Kidney epithelial cell (primary cell): ENCODE measurements at regions not wholly inside any gene's neighbourhood (a gene's known extent, or its start where the extent isn't known, plus 50 kb on each side); places are given as distances from the start of the nearest gene placed in this dataset.
"Not testable (repeated sequence)": the region's sequence is repeated elsewhere in the genome, so short reads cannot be mapped to it uniquely, and the experiment has no call there.

ENCODE experiments used
- DNase-seq: peaks from one replicate; pipeline ENCODE4 v3.0.0-alpha.2; 2010; ENCODE audit warnings: low read depth
- H3K27me3 ChIP-seq: 2 replicates; pipeline ENCODE4 v1.6.0; 2011; ENCODE audit warnings: low read length; ENCODE audit not compliant: control insufficient read depth, insufficient read depth
- H3K36me3 ChIP-seq: 2 replicates; pipeline ENCODE4 v1.5.1; 2011; ENCODE audit warnings: low read length; ENCODE audit not compliant: control insufficient read depth, insufficient read depth
- H3K4me3 ChIP-seq: 2 replicates; pipeline ENCODE4 v1.5.1; 2011; ENCODE audit warnings: low read depth, mild to moderate bottlenecking, control low read depth, low read length
- TF ChIP-seq, protein P1 (sequence below): IDR thresholded peaks from 2 replicates; pipeline ENCODE4 v1.5.1; 2011; ENCODE audit warnings: mild to moderate bottlenecking, moderate library complexity, low read length, control low read depth, inconsistent platforms; ENCODE audit not compliant: insufficient read depth, poor library complexity, severe bottlenecking

DNA sequence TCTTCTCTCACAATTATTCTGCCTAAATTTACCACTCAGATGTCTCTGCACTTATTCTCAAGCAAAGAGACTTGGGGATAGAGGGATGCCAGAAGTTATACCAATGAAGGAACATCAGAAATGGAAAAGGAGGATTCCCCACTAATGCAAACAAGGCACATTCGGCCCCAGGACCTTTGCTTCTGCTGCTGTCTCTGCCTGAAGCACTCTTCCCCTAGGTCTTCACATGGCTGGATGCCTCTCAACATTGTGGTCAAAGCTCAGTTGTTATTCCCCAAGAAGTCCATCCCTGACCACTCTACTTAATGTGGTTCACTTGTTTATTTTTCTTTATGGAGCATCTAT lies 508.7 kb downstream of the DOK5 start:
- Histone ChIP-seq H3K27me3 (no peaks in the 10 kb centered on the region), H3K4me3 (no peak overlapping the region), H3K36me3 (no peaks in the 10 kb centered on the region)
- no peak for DNase-seq
- TF ChIP-seq, protein P1, sequence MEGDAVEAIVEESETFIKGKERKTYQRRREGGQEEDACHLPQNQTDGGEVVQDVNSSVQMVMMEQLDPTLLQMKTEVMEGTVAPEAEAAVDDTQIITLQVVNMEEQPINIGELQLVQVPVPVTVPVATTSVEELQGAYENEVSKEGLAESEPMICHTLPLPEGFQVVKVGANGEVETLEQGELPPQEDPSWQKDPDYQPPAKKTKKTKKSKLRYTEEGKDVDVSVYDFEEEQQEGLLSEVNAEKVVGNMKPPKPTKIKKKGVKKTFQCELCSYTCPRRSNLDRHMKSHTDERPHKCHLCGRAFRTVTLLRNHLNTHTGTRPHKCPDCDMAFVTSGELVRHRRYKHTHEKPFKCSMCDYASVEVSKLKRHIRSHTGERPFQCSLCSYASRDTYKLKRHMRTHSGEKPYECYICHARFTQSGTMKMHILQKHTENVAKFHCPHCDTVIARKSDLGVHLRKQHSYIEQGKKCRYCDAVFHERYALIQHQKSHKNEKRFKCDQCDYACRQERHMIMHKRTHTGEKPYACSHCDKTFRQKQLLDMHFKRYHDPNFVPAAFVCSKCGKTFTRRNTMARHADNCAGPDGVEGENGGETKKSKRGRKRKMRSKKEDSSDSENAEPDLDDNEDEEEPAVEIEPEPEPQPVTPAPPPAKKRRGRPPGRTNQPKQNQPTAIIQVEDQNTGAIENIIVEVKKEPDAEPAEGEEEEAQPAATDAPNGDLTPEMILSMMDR, result no peak

GRCh38 chr20:54983394-54984103 lies 508.2 kb downstream of the DOK5 start:
- not testable (repeated sequence) for H3K27me3 ChIP-seq, DNase-seq, H3K36me3 ChIP-seq, H3K4me3 ChIP-seq

DNA sequence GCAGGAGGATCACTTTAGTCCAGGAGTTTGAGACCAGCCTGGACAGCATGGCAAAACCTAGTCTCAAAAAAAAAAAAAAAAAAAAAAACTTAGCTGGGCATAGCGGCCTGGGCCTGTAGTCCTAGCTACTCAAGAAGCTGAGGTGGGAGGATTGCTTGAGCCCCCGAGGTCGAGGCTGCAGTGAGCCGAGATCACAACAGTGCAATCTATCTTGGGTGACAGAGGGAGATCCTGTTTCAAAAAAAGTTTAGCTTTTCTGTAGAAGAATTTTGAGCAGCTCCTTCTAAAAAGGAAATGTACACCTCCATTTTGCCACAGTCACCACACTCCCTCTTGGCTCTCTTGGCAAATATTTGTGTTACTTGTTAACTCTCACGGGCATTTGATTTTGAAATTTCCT lies 505.8 kb downstream of the DOK5 start:
- no peak overlapping the region for H3K4me3 ChIP-seq
- DNase-seq, result no peak
- H3K27me3 ChIP-seq, result no peaks in the 10 kb centered on the region
- H3K36me3 ChIP-seq, result no peaks in the 10 kb centered on the region
- TF ChIP-seq, protein P1, result no peak

GRCh38 chr20:54980103-54980960 lies 504.9 kb downstream of the DOK5 start:
- H3K4me3 ChIP-seq, result no peak overlapping the region
- TF ChIP-seq, protein P1, result peak; percentile 58
- DNase-seq, result no peak

DNA sequence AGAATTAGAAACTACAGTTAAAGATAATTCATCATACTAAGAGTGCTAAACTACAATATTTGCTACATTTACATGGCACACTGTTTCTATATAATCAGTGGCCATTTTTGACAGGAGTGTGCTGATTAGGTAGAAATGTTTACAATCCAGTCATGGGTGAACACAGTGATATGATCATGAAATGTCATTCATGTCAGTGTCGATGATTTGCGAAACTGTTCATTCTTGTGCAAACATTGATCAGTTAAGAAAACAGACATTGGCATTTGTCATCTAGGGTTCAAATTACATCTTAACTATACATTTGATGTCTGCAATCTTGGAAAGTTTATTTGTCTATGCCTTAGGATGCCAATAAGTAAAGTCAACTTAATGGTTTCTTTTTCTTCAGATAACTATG lies 474.9 kb downstream of the DOK5 start:
- no peaks in the 10 kb centered on the region for H3K27me3 ChIP-seq
- H3K4me3 ChIP-seq, result no peak overlapping the region
- no peaks in the 10 kb centered on the region for H3K36me3 ChIP-seq
- TF ChIP-seq, protein P1, result no peak
- no peak for DNase-seq

More at GRCh38 chr20:54980103-54980960, 504.9 kb downstream of the DOK5 start:
- Histone ChIP-seq H3K36me3 (no peaks in the 10 kb centered on the region), H3K27me3 (no peaks in the 10 kb centered on the region)

DNA sequence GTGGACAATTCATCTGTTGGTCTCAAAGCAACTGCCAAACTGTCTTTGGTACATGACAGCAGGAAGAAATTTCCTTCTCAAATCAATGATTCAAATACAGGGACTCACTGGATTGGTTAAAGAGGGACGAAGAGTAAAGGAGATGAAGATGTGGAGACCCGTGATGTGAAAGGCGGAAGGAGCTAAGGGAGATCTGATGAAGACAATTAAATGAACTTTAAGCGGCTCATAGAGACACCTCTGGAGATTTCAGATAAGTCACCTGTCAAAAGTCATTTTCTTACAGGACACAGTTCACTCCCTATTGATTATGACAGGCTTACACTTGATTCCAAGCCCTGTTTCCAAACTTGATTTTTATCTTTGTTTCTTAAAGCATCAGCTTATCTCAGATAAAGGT lies 466.3 kb downstream of the DOK5 start:
- H3K36me3 ChIP-seq, result no peaks in the 10 kb centered on the region
- no peaks in the 10 kb centered on the region for H3K27me3 ChIP-seq
- TF ChIP-seq, protein P1, result no peak
- DNase-seq, result no peak
- no peak overlapping the region for H3K4me3 ChIP-seq
